AG04450 (cell line): ENCODE measurements at regions not wholly inside any gene's neighbourhood (a gene's known extent, or its start where the extent isn't known, plus 50 kb on each side); places are given as distances from the start of the nearest gene placed in this dataset.

Experiments used
- CTCF ChIA-PET: fragments of 300-600, 350-600 bp; formaldehyde crosslinking; extraction: SDS; loops from one replicate; lab custom pipeline; 2022; ENCODE audit warnings: antibody characterized with exemption, inconsistent platforms; lab: Charles Lee
- POLR2A ChIA-PET: fragments of 350-600 bp; formaldehyde crosslinking; extraction: SDS; loops from one replicate; lab custom pipeline; 2021; ENCODE audit warnings: antibody characterized with exemption, inconsistent platforms; lab: Yijun Ruan, JAX
- DNase-seq: peaks from one replicate; pipeline ENCODE4 v3.0.0-alpha.2; 2011; ENCODE audit warnings: low read depth, low spot score
- H3K27ac ChIP-seq: one replicate; pipeline ENCODE4 v1.5.1; 2012; ENCODE audit warnings: low read depth, low read length, control low read depth
- H3K27me3 ChIP-seq: one replicate; pipeline ENCODE4 v1.6.0; 2012; ENCODE audit warnings: low read length; ENCODE audit not compliant: control insufficient read depth, insufficient read depth
- H3K4me3 ChIP-seq: 2 replicates; pipeline ENCODE4 v1.5.1; 2011; ENCODE audit warnings: mild to moderate bottlenecking, low read depth, low read length, control low read depth
- H3K9me3 ChIP-seq: 2 replicates; pipeline ENCODE4 v1.5.1; 2012; ENCODE audit warnings: low read length; ENCODE audit not compliant: control insufficient read depth, insufficient read depth
- TF ChIP-seq, protein P1 (sequence below): IDR thresholded peaks from 2 replicates; pipeline ENCODE4 v1.5.1; 2011; ENCODE audit warnings: low read depth, low read length, control low read depth, inconsistent platforms

DNA sequence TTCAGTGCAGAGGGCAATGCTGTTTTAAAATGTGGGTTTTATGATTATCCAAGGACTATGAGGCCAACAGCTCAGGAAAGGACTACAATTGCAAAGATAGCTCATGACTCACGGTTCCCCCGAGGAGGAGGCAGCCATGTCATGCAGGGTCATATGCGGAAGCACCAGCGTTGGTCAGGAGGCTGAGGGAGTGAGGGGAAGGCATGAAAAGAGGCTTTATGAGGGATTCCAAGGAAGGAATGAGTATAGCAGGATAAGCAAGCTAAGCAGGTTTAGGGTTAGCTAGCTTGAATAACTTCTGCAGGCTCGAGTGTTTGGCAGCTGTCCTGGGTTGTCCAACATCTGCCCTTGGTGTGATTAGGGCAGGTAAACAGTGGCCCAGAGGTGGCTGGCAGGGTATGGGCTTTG, 495.1 kb downstream of the SETD4 start:
- ChIA-PET CTCF (interaction anchor here (1.6 to 3.6 kb wide), 2 partner anchors 275 to 462 kb away, joined by 5 to 9 read pairs; no protein-coding TSS in a partner anchor), POLR2A (no interaction called here)
- no peak for DNase-seq
- Histone ChIP-seq H3K4me3 (no peak overlapping the region), H3K27ac (peak overlapping the region; percentile 80), H3K27me3 (no peaks in the 10 kb centered on the region), H3K9me3 (no peaks in the 10 kb centered on the region)
- TF ChIP-seq, protein P1, sequence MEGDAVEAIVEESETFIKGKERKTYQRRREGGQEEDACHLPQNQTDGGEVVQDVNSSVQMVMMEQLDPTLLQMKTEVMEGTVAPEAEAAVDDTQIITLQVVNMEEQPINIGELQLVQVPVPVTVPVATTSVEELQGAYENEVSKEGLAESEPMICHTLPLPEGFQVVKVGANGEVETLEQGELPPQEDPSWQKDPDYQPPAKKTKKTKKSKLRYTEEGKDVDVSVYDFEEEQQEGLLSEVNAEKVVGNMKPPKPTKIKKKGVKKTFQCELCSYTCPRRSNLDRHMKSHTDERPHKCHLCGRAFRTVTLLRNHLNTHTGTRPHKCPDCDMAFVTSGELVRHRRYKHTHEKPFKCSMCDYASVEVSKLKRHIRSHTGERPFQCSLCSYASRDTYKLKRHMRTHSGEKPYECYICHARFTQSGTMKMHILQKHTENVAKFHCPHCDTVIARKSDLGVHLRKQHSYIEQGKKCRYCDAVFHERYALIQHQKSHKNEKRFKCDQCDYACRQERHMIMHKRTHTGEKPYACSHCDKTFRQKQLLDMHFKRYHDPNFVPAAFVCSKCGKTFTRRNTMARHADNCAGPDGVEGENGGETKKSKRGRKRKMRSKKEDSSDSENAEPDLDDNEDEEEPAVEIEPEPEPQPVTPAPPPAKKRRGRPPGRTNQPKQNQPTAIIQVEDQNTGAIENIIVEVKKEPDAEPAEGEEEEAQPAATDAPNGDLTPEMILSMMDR = no peak

DNA sequence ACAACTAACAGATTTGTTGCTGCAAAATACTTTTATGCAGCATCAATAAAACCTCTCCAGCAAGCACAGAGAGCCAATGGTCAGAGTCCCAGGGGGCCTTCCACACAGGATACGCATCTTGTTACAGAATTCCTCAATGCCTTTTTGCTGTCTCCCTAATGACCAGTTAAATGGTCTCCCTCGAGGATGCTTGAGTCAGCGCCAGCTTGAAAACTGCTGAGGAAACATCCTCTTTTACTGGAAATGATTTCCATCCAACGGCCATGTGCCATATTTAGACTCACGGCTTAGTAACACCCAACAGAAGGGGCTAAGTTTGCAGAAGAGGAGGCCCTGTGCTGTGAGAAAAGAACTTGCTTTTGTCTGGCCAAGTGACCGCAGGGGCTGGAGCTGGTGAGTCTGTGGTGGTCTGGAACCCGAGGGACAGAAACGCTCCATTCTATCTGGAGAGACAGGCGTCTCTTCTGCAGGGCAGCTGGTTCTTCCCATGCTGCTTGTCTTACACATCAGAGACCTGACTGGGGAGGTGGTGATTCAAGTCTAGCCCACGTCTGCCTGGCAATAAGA, 496.4 kb downstream of the SETD4 start:
- TF ChIP-seq, protein P1 = no peak
- H3K27me3 ChIP-seq = no peaks in the 10 kb centered on the region
- DNase-seq = peak; percentile 77
- no peaks in the 10 kb centered on the region for H3K9me3 ChIP-seq
- CTCF ChIA-PET = interaction anchor here (3.6 kb wide), 1 partner anchor 276 kb away, joined by 9 read pairs; no protein-coding TSS in a partner anchor
- peak overlapping the region; percentile 91 for H3K27ac ChIP-seq
- POLR2A ChIA-PET = no interaction called here
- peak overlapping the region; percentile 26 for H3K4me3 ChIP-seq

GRCh38 chr21:35562876-35563275, 497.4 kb downstream of the SETD4 start:
- no peak for DNase-seq
- Histone ChIP-seq H3K9me3 (no peaks in the 10 kb centered on the region), H3K4me3 (no peak overlapping the region), H3K27me3 (no peaks in the 10 kb centered on the region), H3K27ac (peak overlapping the region; percentile 43)
- ChIA-PET POLR2A (no interaction called here), CTCF (interaction anchor here (3.6 kb wide), 1 partner anchor 277 kb away, joined by 9 read pairs; no protein-coding TSS in a partner anchor)
- TF ChIP-seq, protein P1 = no peak

DNA sequence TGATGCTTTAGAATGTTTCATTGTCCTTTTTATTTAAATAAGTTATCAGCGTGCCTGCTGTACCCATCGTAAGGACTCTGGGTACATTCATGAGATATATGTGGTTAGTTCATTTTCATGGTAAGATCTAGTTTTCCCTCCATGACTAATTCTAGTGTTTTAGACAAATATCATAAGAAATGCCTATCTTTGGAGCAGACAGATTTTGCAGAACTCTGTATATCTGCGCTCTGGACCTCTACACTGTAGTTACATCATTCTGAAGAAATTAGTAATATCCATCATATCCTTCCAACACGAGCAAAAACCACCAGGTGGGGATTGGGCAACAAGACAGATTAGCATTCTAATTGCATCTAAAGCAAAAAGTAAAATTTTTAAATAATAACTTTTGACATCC, 499.2 kb downstream of the SETD4 start:
- H3K27me3 ChIP-seq = no peaks in the 10 kb centered on the region
- no peaks in the 10 kb centered on the region for H3K9me3 ChIP-seq
- POLR2A ChIA-PET = no interaction called here
- TF ChIP-seq, protein P1 = no peak
- H3K27ac ChIP-seq = no peak overlapping the region
- no peak overlapping the region for H3K4me3 ChIP-seq
- DNase-seq = no peak
- CTCF ChIA-PET = interaction anchor here (0.5 to 0.8 kb wide), 2 partner anchors 11 to 491 kb away, joined by 3 read pairs; no protein-coding TSS in a partner anchor

GRCh38 chr21:35559829-35560225, 500.5 kb downstream of the SETD4 start:
- TF ChIP-seq, protein P1 = no peak
- Histone ChIP-seq H3K9me3 (no peaks in the 10 kb centered on the region), H3K4me3 (no peak overlapping the region), H3K27me3 (no peaks in the 10 kb centered on the region), H3K27ac (no peak overlapping the region)
- ChIA-PET CTCF (no interaction called here), POLR2A (interaction anchor here (0.7 kb wide), 1 partner anchor 814 kb away, joined by 3 read pairs; no protein-coding TSS in a partner anchor)
- no peak for DNase-seq
